Medulla oblongata (tissue), 1 donor: ENCODE measurements at regions not wholly inside any gene's neighbourhood (a gene's known extent, or its start where the extent isn't known, plus 50 kb on each side); places are given as distances from the start of the nearest gene placed in this dataset.

Experiments
- DNase-seq: peaks from one replicate; pipeline ENCODE4 v3.0.0-alpha.2; 2015; ENCODE audit errors: extremely low spot score

DNA sequence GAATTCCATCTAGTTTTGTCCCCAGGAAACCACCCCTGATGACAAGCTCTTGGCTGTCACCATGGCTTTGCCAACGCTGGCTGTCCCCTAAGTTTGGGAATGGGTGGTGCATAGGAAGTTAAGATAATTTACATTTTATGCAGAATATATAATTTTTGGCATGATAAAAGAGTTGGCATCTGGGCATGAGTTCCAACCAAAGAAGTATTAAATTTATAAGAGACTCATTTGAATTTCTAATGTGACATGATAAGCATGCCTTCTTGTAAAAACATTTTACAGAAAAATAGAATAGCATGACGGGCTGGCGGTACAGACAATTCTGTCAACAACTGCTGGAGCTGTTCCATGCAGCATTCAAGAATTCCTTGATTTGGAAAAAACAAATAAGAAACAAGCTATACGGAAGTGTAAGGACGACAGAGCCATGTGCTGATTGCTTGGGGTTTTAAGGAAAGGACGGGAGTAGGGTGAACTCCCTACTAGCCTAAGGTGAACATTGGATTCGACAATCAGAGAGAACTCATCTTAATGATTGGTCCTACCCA is 106.8 kb upstream of the C1orf21 start:
- DNase-seq, result no peak

DNA sequence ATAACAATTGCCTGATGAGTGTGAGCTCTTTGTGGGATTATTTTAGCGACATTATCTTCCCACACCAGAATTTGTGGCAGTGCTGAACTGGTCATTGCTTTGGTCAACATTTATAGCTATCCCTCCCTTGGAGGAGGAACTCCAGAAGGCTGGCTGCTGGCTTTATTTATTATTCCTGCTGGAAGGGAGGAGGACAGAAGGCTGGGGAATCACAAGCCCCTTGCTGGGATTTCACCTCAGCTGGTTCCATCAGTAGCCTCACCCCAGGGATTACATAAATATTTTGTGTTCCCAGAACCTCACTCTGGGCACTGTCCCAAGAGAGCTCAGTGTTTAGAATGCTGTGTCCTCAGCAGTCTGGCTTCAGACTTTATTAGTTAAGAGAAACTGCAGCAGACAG is 102.8 kb upstream of the C1orf21 start:
- DNase-seq, result peak; percentile 60

DNA sequence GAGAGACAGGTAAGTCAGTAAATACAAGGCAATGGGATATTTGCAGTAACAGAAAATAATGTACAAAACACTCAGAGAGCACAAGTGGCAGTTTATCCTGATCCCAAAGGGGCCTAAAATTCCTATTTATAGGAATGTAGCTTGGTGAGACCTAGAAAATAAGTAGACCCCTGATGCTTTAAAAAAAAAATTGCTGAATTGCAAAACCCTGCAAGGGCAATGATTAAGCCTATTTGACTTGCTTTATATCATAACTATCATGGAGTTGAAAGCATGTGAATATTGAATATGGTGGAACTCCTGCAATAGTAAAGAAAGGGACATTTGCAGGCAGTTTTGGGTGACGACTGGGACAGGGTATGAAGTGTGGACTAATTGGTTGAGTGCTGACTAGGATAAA is 101.9 kb upstream of the C1orf21 start:
- DNase-seq, result no peak

DNA sequence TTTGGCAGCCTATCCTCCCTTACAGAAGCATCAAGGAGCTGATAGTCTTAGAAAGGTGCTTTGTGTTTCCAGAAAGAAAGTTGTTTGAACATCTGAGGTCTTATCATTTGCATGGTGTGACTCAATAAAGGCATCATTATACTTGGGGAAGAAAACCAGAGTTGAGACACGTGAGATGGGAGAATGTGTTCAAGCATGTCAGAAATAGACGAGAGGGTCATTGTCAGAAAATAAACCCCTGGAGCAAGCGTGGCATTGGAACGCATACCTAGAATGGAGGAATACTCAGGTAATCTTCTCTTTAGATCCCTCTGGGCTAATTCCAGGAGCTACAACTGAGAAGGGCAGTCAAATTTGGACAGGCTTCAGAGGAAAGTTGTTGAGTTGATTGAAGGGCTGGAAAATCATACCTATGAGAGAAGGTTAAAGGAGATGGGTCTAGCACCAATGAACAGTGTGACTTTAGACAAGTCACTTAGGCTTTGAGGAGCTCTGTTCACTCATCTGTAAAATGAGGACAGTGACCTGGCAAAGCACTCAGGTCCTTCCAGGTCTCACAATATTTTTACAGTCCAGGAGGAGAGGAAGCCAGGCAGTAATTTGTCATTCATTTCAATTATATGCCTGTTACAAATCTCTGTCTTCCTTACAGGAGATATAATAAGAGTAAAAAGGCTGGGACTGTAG is 101.3 kb upstream of the C1orf21 start:
- DNase-seq, result no peak

DNA sequence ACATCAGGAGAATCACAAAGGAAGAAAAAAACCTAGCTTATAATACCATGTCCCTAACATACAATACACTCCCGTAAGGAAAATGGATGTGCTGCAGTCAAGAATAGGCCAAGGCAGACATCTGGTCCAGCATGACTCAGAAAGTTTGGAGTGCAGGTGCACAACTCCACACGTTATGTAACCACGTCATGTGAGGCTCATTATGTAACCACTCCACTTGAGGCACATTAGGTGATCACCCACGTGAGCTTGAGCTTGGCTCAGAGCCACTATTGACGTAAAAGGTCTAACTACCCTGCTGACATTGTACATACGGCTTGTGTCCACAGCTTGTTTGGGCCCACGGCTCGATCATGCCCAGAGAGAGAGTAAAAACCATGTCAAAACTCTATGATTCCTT is 99.8 kb upstream of the C1orf21 start:
- no peak for DNase-seq

DNA sequence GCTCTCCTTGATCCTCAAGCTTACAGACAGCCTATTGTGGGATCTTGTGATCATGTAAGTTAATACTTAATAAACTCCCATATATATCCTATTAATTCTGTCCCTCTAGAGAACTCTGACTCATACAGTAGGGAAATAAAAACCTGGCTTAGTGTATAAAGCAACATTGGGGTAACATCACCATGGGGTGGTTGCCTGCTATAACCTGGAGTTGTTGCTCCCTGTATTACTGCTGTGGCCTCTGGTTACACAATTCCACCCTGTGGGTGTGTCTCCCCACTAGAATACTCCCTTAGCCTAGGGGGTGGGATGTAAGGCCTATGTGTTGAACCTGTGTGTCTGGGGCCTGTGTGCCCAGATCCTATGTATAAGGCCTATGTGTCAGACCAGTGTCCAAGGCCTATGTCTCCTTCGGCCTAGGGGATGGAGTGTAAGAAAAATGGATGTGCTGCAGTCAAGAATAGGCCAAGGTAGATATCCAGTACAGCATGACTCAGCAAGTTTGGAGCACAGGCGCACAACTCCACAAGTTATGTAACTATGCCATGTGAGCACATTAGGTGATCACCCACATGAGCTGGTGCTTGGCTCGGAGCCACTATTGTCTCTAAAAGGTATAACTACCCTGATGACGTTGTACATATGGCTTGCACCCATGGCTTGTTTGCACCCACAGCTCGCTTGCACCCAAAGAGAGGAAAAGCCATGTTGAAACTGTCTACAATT is 96.8 kb upstream of the C1orf21 start:
- DNase-seq, result no peak

DNA sequence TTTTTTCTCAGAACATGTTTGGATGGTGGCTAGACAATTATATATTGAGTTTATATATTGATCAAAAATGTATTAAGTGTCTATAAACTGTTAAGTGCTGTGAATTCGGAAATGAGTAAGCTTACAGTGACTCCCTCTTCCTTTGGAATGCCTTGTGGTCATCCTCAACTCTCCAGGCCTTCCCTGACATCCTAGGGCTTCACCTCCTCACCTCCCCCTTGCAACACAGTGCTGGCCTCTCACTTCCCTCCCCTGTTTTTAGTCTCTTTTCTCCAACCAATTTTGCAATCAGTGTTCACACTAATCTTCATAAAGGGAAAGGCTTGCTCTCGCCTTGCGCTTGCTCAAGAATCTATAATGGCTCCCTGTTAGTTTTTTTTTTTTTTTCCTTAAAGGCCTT is 95.1 kb upstream of the C1orf21 start:
- no peak for DNase-seq

DNA sequence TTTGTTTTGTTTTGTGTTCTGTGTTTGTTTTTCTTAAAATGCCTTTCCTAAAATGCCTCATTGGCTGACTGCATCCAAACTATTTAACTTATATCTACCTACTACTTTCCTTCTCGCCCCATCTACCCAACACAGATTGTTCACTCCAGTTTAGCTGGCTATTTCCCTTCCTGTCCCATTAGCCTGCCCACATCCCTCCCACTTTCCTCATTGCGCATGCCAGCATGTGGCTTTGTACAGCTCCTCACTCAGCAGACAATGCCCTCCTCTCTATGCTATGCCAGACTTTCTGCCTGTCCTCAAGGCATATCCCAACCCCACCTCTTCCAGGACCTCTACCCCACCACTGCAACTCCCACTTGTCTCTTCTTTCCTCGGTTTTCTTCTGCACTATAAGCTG is 94.7 kb upstream of the C1orf21 start:
- DNase-seq, result no peak

DNA sequence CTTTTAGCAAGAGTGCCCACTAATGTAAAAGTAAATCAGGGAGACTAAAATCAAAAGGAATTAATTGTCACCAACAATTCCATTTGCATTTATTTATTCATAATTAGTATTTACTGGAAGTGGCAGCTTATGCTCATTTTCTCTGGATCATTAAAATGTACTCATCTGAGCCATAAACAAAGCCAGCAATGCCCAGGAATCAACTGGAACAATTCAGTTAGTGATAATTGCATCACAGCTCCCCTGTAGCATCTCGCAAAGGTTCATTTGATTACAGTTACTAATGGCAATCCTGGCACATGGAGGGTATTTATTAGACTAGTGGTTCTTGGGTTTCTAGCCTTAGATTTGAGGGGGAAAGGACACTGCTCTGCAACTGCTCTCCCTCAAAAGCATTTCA is 92.7 kb upstream of the C1orf21 start:
- no peak for DNase-seq

DNA sequence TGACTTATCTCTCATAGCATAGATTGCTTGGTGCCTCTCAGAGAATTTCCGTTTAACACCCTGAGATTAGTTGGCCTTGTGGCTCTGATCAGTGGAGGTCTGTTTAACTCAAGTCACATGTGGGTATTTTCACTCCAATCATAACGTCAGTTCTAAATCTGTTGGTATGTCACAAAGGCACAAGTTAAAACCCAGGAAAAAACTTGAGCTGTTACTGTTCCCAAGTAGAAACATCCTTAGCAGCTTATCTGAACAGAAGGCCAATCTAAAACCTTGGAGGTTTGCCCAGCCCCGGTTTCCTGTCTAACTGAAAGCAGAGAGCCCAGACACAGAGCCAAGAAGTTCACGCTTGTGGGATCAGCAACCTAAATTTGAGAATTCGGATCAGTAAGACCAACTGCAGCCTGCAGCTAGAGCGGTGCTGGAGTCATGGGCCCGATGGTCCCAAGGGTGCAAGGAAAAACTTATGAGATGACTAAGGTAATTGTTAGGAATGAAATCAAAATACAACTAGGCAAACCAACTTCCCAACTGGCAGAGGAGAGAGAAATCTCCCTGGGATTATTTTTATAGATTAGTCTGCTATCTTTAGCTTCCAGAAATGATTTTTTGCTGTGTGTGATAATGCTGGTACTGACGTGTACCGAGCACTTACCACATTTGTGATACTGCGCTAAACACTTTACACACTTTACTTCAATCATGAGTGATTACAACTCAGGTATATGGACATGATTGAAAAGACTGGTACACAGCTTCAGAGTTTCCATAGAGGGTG is 90.2 kb upstream of the C1orf21 start:
- peak; percentile 46 for DNase-seq

DNA sequence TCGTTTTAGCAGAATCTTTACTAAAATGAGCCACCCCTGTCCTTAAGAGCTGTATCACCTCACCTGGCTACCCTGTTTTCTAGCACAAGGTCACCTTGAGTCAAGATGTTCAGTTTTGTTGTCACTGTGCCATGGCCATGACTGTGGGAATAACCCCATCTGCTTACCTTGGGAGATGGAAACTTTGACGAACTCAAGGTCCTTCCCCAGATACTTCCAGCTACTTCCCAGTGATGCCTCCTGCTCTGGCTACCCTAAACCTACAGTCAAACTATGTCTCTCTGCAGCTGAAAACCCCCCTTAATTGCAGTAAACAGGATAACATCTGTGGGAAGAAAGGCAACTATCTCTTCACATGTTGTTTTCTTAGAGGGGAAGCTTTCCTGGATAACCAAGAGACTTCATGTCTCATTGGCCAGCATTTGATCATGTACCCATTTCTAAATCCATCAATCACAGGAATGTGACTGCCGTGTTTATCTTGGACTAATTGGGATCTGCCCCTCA is 89.5 kb upstream of the C1orf21 start:
- no peak for DNase-seq

DNA sequence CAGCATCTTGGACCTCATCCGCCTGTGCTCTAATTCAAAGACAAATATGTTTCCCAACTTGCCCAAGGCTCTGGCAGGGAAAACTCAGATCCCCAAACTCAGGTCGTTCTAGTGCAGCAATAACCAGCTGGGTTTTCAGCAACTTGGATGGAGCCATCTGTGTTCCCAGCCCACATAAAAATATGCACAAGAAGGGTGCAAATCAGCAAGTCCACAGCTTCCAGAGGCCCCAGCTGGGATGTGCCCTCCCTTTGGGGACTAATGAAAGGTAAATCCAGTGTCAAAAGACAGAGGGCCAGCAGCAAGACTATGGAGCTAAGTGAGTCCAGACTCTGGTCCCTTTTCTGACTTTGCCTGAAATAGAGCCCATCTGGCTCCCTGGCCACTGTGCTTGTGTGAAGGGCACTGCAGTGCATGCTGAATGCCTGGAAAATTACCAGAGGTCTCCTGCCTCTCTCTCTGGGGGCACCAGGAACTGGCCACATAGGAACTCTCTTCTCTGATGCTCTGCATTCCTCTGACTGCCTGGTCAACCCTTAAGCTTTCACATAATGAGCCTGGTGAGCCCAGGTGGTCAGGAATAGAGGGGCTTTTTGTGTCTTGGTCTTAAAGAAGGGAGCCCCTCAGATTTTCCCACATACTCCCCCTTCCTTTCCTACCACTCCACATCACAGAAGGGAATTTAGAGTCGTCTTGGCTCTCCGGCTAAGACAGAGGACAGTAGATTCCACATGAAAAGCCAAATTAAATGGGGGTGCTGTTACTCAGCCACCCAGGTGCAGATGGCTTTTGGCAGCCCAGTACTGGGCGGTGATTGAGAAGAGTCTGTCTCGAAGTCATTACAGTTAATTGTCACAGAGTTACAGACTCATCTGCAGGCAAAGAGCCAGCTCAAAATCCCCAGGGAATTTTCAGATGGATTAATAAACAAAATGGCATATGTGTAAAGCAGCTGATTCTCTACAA is 88.1 kb upstream of the C1orf21 start:
- peak; percentile 13 for DNase-seq

DNA sequence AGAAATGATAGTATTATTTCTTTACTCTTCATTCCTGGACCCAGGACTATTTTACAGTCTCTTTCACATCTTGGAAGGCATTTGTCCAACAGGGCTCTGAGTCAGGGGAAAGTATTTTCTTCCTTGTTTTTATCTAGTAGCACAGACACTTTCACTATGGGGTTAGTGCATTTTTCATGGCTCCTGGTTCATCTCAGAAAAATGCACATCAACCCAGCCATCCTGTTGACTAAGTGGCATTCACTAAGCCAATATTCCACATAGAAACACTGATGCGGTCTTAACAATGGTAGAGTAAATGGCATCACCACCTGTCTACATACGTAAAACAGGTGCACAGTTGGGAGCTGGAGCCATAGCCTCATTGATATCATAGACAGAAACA is 87.4 kb upstream of the C1orf21 start:
- DNase-seq, result no peak

DNA sequence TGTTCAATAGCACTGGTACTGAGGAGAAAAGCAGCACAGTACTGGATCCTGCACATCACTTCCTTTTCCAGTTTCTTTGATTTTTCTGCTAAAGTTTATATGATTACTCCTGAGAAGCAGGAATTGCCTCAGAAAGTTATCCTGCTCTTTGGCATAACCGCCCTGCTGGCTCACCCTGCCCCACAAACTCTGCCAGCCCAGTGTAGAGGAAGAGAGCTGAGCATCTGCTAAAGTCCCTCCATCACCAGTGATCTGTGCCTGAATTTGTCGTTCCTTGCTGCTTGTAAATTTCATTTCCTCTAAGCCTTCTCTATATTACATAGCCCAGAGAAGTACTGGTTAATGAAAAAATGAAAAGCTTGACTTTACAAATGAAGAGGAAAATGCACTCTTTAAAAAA is 87.0 kb upstream of the C1orf21 start:
- DNase-seq, result no peak

DNA sequence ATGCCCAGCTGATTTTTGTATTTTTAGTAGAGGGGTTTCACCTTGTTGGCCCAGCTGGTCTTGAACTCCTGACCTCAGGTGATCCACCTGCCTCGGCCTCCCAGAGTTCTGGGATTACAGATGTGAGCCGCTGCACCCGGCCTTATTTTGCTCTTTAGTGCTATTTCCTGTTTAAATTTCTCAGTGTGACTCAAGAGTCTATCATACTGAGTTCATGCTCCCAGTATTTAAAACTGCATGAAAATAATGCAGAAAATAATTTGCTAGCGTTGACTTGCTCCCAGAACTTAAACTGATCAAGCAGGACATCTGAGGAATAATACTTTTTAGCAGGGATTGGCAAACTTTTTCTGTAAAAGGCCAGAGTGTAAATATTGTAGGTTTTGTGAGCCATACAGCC is 86.4 kb upstream of the C1orf21 start:
- no peak for DNase-seq

DNA sequence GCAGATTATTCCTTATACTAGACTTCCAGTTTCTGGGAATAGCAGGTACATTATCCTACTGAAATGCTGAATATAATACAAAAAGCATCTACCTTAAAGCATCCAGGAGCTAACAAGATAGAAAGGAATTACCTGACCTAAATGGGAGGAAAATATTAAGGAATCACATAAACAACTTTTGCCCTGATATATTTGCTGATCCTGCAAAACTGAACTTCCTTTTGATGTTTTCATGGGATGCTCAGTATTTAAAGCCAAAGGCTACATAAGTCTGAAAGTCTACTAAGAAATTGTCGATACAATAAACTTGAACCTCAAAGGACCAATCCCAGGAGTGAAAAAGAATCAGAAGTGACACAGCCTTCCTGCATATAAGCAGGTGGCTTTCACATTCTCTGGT is 85.6 kb upstream of the C1orf21 start:
- no peak for DNase-seq

DNA sequence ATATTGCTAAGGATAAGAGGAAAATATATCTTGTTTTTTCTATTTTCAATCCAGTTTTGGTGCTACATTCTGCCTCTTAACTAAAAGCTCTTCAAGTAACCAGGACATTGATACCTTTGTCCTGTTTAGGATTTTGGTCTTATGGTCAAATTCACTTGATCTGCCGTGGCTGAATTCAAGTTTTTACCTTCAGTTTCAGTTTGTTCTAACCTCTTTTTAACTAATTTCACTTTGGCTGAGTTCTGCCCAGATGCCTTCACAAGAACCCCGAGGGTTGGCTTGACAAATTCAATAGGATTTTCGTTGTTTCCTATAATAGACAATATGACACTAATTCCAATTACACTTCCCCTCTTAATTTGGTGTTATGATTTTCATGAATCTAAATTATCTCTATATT is 84.5 kb upstream of the C1orf21 start:
- no peak for DNase-seq

DNA sequence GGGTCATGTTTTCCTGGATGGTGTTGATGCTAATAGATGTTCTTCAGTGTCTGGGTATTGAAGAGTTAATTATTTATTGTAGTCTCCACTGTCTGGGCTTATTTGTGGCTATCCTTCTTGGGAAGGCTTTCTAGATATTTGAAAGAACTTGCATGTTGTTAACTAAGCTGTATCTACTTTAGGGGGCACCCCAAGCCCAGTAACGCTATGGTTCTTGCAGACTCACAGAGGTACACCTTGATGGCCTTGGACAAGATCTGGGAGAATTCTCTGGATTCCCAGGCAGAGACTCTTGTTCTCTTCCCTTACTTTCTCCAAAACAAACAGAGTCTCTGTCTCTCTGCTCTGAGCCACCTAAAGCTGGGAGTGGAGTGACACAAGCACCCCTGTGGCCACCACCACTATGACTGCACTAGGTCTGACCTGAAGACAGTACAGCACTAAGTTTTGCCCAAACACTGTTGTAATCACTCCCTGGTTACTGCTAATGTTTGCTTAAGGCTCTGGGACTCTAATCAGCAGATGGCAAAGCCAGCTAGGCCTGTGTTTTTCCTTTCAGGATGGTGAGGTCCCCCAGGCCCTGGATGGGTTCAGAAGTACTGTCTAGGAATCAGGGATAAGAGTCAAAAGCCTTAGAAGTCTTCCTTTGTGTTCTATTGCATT is 76.5 kb upstream of the C1orf21 start:
- no peak for DNase-seq

DNA sequence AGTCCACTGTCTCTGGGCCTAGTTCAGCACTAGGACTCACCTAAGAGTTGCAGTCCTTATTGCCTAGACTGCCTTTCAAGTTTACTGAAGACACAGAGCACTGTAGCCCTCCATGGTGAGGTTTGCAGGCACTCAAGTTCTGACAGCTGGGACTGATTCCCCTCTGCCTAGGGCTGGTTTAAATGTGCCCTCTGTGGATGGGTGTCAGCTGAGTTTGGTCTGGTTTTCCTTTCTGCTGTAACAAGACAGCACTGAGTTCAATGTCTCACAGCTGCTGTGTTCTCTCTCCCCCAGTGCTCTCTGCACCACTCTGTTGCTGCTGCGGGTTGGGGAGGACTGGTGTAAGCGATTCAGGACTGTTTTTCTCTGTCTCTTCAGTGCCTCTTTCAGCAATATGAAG is 75.2 kb upstream of the C1orf21 start:
- no peak for DNase-seq

DNA sequence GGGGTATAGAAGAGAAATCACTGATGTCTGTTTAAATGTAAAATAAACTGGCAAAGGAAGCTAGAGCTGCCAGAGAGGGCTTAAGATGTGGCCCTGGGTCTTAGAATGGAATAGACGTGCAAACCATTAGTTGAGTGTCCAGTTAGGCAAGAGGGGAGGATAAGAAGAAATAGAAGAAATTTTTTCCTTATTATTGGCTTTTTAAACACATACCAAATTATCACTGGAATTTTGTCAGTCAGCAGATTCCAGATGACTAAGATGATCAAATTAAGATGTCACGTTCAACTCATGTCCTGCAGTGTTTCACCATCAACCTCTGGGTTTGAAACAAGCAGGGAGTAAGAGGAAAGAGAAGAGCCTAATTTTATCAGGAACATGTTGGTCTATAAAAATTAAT is 71.6 kb upstream of the C1orf21 start:
- DNase-seq, result no peak

DNA sequence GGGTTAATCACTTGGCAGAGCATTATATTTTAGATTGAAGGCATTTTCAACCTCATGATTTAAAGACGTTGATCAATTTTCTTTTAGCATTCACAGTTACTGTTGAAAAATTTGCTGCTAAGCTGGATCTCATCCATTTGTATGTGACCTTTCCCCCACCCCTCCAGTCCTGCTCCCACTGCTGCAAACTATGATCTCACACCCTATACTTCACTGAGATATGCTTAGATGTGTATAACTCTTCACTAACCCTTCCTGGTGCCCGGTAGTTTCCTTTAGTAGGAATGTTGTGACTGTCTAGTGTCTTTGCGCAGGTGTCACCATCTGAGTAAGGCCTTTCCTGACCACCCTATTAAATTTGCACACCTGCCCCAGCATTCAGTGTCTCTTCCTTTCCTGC is 67.0 kb upstream of the C1orf21 start:
- DNase-seq, result no peak
